Mesothelial cell of epicardium (in vitro differentiated cells): ENCODE measurements at regions not wholly inside any gene's neighbourhood (a gene's known extent, or its start where the extent isn't known, plus 50 kb on each side); places are given as distances from the start of the nearest gene placed in this dataset.
"Not testable (repeated sequence)": the region's sequence is repeated elsewhere in the genome, so short reads cannot be mapped to it uniquely, and the experiment has no call there.

ENCODE experiments used
- DNase-seq, 2 experiments: peaks; one replicate each; pipeline ENCODE4 v3.0.0; 2021; ENCODE audit warnings: low spot score in 2 of 2; ENCODE audit not compliant: unreplicated experiment in 2 of 2
- H3K27ac Mint-ChIP-seq: 2 replicates; pipeline ENCODE4 v1.8.0; 2021; ENCODE audit warnings: mixed read lengths
- H3K27me3 Mint-ChIP-seq: 2 replicates; pipeline ENCODE4 v1.8.0; 2021; ENCODE audit warnings: low read depth, mixed read lengths
- H3K36me3 Mint-ChIP-seq: 2 replicates; pipeline ENCODE4 v1.8.0; 2021; ENCODE audit warnings: mixed read lengths
- H3K4me1 Mint-ChIP-seq: 2 replicates; pipeline ENCODE4 v1.8.0; 2021; ENCODE audit warnings: mixed read lengths
- H3K4me3 Mint-ChIP-seq: 2 replicates; pipeline ENCODE4 v1.8.0; 2021; ENCODE audit warnings: mild to moderate bottlenecking, moderate library complexity, mixed read lengths
- H3K9me3 Mint-ChIP-seq: 2 replicates; pipeline ENCODE4 v1.8.0; 2021; ENCODE audit warnings: mixed read lengths
- TF ChIP-seq, protein P1 (sequence below): fragments of 200-600 bp; sonication (generic); IDR thresholded peaks from one replicate; pipeline ENCODE4 v1.5.0; 2021; ENCODE audit warnings: antibody characterized with exemption; ENCODE audit not compliant: unreplicated experiment

DNA sequence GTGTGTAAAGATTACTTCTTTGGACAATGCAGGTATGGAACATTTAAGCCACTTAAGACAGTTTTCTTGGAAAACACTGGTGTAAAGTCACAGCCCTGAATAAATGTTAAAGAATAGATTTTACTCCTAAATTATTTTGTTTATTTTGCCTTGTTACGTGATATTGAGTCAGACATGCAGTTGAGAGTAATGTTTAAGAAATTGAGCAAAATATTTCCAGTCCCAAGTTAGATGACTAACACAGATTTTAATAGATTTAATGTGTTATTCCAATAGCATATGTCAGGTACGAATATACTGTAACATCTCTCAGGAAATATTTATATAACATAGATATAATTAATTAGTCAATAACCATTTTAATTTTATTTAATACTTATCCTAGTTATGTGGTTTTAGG is 1361.7 kb downstream of the FSCB start:
- DNase-seq, result no peak
- no peaks in the 10 kb centered on the region for H3K27me3 Mint-ChIP-seq
- H3K9me3 Mint-ChIP-seq, result no peaks in the 10 kb centered on the region
- TF ChIP-seq, protein P1, sequence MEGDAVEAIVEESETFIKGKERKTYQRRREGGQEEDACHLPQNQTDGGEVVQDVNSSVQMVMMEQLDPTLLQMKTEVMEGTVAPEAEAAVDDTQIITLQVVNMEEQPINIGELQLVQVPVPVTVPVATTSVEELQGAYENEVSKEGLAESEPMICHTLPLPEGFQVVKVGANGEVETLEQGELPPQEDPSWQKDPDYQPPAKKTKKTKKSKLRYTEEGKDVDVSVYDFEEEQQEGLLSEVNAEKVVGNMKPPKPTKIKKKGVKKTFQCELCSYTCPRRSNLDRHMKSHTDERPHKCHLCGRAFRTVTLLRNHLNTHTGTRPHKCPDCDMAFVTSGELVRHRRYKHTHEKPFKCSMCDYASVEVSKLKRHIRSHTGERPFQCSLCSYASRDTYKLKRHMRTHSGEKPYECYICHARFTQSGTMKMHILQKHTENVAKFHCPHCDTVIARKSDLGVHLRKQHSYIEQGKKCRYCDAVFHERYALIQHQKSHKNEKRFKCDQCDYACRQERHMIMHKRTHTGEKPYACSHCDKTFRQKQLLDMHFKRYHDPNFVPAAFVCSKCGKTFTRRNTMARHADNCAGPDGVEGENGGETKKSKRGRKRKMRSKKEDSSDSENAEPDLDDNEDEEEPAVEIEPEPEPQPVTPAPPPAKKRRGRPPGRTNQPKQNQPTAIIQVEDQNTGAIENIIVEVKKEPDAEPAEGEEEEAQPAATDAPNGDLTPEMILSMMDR, result no peak
- H3K4me3 Mint-ChIP-seq, result no peak overlapping the region
- H3K4me1 Mint-ChIP-seq, result no peaks in the 10 kb centered on the region
- H3K36me3 Mint-ChIP-seq, result no peaks in the 10 kb centered on the region
- H3K27ac Mint-ChIP-seq, result no peak overlapping the region

DNA sequence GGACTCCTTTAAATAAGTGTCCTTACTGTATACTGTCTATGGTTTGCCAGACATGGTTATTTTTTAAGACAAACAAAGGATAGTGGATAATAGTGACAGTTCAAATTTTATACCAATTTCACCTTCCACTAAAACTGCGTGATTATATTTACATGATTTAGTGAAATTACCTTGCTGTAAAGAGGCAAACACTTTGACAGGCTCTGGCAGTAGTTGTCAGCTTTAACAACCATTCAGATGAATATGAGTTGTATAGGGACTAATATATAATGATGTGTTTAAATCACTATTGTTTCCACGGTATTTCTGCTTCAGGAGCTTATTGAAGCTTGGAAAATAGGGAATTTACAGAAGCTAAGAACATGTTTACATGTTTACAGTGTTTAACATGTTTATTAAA is 1364.0 kb downstream of the FSCB start:
- H3K4me3 Mint-ChIP-seq, result no peak overlapping the region
- TF ChIP-seq, protein P1, result no peak
- DNase-seq, result no peak

DNA sequence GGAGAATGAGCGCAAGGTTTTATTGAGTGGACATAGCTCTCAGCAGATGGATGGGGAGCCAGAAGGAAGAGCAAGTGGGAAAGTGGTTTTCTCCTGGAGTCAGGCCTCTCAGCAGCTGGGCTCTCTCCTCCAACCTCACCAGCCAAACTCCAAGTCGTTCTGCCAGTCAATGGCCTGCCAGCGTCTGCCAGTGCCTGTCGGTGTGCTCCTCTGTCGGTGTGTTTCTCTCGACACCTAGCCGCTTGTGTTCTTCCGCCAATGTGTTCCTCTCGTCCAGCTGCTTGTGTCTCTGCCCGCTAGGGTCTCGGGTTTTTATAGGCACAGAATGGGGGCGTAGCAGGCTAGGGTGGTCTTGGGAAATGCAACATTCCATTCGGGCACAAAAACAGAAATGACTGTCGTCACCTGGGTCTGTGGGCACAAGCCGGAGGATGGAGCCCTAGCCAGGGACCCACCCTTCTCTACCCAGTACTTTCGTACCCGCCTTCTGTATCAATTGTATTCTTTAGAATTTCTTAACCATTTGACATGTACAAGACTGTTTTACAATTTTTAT is 1365.4 kb downstream of the FSCB start:
- Mint-ChIP-seq H3K27me3 (no peaks in the 10 kb centered on the region), H3K36me3 (no peaks in the 10 kb centered on the region), H3K4me1 (no peaks in the 10 kb centered on the region), H3K4me3 (no peak overlapping the region), H3K9me3 (peaks cover 4% of the 10 kb centered on the region), H3K27ac (no peak overlapping the region)
- DNase-seq, result no peak
- TF ChIP-seq, protein P1, result no peak

More for the DNA sequence above, 1364.0 kb downstream of the FSCB start:
- H3K4me1 Mint-ChIP-seq, result no peaks in the 10 kb centered on the region
- H3K9me3 Mint-ChIP-seq, result no peaks in the 10 kb centered on the region
- H3K27ac Mint-ChIP-seq, result no peak overlapping the region
- H3K36me3 Mint-ChIP-seq, result no peaks in the 10 kb centered on the region
- H3K27me3 Mint-ChIP-seq, result no peaks in the 10 kb centered on the region

DNA sequence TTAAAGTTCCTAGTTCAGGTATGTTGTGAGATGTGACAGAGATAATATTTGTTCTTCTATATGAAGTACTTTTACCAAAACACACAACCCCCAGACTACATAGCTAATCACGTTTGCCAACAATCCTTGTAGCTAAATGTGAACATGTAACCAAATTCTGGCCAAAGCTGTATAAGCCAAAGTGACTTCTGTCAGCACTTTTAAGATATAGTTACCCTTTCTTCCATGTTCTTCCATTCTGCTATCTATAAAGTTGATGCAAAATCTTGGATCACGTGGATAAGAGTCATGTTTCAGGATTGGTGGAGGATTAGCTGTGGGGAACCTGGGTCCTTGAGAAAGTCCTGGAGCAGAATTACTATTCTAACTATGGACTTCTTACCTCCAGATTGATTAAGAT is 1366.6 kb downstream of the FSCB start:
- Mint-ChIP-seq H3K27me3 (no peaks in the 10 kb centered on the region), H3K36me3 (no peaks in the 10 kb centered on the region), H3K4me3 (no peak overlapping the region), H3K27ac (no peak overlapping the region), H3K9me3 (peaks cover 9% of the 10 kb centered on the region), H3K4me1 (no peaks in the 10 kb centered on the region)
- TF ChIP-seq, protein P1, result no peak
- no peak for DNase-seq

DNA sequence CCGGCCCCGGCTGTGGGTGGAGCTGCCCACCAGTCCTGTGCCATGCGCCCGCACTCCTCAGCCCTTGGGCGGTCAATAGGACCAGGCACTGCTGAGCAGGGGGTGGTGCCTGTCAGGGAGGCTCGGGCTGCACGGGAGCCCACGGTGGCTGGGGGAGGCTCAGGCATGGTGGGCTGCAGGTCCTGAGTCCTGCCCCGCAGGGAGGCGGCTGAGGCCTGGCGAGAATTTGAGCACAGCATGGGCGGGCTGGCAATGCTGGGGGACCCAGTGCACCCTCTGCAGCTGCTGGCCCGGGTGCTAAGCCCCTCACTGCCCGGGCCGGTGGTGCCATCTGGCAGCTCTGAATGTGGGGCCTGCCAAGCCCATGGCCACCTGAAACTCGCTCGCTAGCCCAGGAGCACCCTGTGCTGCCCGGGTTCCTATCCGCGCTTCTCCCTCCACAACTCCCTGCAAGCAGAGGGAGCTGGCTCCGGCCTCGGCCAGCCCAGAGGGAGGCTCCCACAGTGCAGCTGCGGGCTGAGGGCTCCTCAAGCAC is 1371.1 kb downstream of the FSCB start:
- peaks cover 13% of the 10 kb centered on the region for H3K9me3 Mint-ChIP-seq
- H3K36me3 Mint-ChIP-seq, result no peaks in the 10 kb centered on the region
- H3K4me3 Mint-ChIP-seq, result no peak overlapping the region
- TF ChIP-seq, protein P1, result no peak
- H3K4me1 Mint-ChIP-seq, result no peaks in the 10 kb centered on the region
- DNase-seq, result no peak
- H3K27me3 Mint-ChIP-seq, result no peaks in the 10 kb centered on the region
- H3K27ac Mint-ChIP-seq, result no peak overlapping the region

DNA sequence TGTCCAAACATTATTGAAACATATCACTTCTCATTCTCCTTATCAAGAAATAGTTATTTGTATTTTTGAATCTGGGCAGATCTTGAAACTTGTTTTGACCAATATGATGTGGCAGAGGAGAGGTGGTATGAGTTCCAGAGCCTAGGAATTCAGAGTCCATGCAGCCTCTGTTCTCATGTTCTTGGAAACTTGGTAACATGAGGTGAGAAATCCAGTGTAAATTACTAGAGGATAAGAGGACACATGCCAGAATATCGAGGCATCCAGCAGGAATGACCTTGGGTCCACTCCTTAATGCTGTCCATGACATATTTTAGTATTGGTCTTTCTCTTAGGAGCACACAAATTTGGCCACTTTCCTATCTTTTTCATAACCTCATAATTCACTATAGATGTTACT is 1374.6 kb downstream of the FSCB start:
- TF ChIP-seq, protein P1, result no peak
- DNase-seq, result no peak
- Mint-ChIP-seq H3K27ac (no peak overlapping the region), H3K9me3 (peaks cover 28% of the 10 kb centered on the region), H3K36me3 (no peaks in the 10 kb centered on the region), H3K4me1 (no peaks in the 10 kb centered on the region), H3K4me3 (no peak overlapping the region), H3K27me3 (no peaks in the 10 kb centered on the region)

DNA sequence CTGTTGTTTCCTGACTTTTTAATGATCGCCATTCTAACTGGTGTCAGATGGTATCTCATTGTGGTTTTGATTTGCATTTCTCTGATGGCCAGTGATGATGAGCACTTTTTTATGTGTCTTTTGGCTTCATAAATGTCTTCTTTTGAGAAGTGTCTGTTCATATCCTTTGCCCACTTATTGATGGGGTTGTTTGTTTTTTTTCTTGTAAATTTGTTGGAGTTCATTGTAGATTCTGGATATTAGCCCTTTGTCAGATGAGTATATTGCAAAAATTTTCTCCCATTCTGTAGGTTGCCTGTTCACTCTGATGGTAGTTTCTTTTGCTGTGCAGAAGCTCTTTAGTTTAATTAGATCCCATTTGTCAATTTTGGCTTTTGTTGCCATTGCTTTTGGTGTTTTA is 1378.7 kb downstream of the FSCB start:
- H3K27ac Mint-ChIP-seq, H3K36me3 Mint-ChIP-seq: not testable (repeated sequence)
- H3K9me3 Mint-ChIP-seq, result peaks cover 14% of the 10 kb centered on the region

DNA sequence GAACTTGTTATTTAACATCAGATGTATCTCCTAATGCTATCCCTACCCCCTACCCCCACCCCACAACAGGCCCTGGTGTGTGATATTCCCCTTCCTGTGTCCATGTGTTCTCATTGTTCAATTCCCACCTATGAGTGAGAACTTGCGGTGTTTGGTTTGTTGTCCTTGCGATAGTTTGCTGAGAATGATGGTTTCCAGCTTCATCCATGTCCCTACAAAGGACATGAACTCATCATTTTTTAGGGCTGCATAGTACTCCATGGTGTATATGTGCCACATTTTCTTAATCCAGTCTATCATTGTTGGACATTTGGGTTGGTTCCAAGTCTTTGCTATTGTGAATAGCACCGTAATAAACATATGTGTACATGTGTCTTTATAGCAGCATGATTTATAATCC is 1379.2 kb downstream of the FSCB start:
- not testable (repeated sequence) for H3K4me3 Mint-ChIP-seq, H3K27me3 Mint-ChIP-seq, H3K27ac Mint-ChIP-seq, H3K4me1 Mint-ChIP-seq, H3K36me3 Mint-ChIP-seq, DNase-seq
- H3K9me3 Mint-ChIP-seq, result peaks cover 14% of the 10 kb centered on the region

More for the DNA sequence above, 1378.7 kb downstream of the FSCB start:
- not testable (repeated sequence) for H3K4me1 Mint-ChIP-seq, H3K4me3 Mint-ChIP-seq, H3K27me3 Mint-ChIP-seq, DNase-seq
